GM21786 (cell line): ENCODE measurements at regions not wholly inside any gene's neighbourhood (a gene's known extent, or its start where the extent isn't known, plus 50 kb on each side); places are given as distances from the start of the nearest gene placed in this dataset.

Experiments
- ATAC-seq: cut with Tn5 transposase; IDR thresholded peaks from one replicate; pipeline ENCODE4 v1.9.1; 2021; ENCODE audit not compliant: unreplicated experiment

DNA sequence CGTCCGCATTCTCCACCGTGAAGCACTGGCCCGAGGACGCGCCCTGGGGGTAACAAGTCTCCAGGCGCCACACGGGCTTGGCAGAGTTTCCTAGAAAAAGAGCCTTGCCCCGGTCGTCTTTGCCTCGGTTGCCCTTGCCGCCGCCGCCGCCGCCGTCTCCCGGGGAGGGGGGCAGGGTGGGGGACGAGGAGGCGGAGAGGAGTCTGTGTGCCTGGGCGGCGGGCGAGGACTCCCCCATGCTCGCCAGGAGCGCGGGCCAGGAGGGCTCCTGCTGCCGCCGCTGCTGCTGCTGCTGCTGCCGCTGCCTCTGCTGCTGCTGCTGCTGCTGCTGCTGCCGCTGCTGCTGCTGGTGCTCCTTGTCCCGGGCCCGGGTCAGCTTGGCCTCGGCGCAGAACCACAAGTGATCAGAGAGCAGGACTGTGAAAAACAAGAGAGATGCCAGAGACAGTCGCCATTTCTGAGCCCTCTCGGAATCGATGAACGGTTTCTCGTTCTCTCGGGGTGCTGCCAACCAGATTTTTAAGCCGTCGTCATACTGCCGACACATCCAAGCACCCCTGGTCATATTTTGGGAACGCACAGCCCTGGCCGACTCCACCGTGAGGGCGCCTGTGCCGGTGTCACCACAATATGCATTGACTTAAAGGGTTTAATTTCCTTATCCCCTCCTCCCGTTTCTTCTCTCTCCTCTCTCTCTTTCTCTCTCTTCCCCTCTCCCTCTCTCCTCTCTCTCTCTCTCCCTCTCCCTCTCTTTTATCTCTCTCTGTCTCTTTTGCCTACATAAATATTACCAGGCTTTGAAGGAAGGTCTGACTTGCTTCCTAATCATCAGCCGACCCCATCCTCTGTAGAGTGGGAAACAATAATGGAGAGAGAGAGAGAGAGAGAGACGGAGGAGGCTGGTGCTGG is 349.1 kb downstream of the LIG4 start:
- no peak for ATAC-seq

DNA sequence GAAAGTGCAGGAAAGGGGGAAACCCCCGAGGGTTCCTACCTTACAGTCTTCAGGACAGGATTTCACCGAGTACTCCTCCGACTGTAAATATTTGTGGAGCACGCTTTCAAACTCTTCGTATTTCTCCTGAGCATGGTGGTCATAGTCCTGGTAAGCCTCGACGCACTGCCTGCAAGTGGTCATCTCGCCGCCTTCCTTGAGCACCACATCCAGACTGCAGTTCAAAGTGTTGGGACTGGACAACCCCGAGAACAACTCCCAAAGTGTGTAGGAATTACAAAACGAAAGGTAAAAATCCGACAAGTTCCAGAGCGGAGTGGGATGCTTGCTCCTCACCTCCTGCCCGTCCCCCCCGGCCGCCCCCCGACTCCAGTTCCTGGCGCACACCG is 349.7 kb downstream of the LIG4 start:
- no peak for ATAC-seq

DNA sequence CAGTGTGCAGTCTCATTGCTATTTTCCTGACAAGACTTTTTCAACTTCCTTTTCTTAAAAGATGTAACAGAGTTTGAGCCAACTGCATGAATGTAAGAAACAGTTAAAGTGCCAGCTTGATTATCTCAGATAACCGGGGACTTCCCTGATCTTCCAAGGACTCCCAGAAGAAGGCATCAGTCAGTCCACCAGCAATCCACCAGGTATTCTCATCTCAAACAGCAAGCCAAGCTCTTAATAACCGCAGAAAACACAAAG is 350.1 kb downstream of the LIG4 start:
- no peak for ATAC-seq

- no peak for ATAC-seq
Observed at GRCh38 chr13:107864543-107865317, 350.6 kb downstream of the LIG4 start.

DNA sequence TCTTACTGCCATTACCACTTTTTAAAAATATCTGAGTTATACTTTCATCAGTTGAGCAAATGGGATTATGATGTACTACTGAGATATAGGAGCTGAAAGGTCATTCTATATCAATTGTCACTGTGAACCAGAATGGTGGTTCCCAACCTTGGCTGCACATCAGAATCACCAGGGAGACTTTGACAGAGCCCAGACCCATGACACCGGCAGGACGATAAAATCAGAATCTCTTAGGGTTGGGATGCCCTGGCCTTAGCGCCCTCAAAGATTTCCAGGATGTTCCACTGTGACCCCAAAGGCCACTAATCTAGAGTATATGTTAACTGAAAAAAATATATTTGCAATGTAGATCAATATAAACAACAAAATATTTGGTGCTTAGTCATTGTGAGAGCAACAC is 355.1 kb downstream of the LIG4 start:
- ATAC-seq, result no peak

- ATAC-seq, result no peak
Observed at GRCh38 chr13:107854880-107855279, 360.5 kb downstream of the LIG4 start.

- no peak for ATAC-seq
Observed at GRCh38 chr13:107852072-107852471, 363.3 kb downstream of the LIG4 start.

DNA sequence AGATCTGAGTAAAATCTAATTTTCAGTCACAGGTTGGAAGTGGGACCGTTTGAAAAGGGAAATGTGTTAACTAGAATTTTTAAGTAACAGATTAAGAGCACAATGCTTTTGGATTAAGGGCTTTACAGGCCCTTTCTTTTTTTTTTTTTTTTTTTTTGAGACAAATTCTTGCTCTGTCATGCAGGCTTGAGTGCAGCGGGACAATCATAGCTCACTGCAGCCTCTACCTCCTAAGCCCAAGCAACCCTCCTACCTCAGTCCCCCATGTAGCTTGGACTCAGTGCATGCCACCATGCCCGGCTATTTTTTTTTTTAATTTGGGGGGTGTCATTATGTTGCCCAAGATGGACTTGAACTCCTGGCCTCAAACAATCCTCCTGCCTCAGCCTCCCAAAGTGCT is 363.7 kb downstream of the LIG4 start:
- ATAC-seq, result no peak

DNA sequence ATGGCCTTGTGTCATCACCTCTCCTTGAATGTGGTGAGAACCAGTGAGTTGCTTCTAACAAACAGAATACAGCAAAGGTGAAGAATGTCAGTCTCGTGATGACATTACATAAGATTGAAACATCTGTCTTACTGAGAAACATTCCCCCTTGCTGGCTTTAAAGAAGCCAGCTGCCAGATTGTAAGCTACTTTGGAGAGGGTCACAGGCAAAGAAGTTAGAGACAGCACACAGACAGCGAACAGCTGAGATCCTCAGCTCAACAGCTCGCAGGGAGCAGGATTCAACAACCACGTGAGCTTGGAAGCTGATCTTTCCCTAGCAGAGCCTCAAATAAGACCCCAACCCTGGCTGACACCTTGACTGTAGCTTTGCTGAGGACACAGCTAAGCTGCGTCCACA is 367.9 kb downstream of the LIG4 start:
- ATAC-seq, result no peak

DNA sequence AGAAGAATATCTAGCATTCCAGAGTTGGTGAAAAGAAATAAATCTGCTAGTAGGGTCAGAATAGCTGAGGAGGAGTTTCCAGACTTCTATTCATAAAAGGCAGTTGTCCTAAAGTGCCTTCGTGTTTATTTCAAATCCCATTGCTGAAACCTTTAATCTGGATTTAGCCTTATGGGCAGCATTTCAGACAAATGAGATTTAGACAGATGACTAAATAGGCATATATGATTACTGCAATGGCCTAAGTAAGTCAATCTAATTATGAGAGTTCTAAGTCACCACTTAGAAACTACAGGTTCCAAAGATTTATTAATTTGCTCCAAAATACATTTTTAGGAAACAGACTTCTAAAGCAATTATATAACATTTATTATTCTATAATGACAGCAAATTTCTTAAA is 368.7 kb downstream of the LIG4 start:
- no peak for ATAC-seq

GRCh38 chr13:107845911-107846310 is 369.4 kb downstream of the LIG4 start:
- ATAC-seq, result no peak

GRCh38 chr13:107843681-107844080 is 371.7 kb downstream of the LIG4 start:
- no peak for ATAC-seq

GRCh38 chr13:107843281-107843680 is 372.1 kb downstream of the LIG4 start:
- ATAC-seq, result no peak

DNA sequence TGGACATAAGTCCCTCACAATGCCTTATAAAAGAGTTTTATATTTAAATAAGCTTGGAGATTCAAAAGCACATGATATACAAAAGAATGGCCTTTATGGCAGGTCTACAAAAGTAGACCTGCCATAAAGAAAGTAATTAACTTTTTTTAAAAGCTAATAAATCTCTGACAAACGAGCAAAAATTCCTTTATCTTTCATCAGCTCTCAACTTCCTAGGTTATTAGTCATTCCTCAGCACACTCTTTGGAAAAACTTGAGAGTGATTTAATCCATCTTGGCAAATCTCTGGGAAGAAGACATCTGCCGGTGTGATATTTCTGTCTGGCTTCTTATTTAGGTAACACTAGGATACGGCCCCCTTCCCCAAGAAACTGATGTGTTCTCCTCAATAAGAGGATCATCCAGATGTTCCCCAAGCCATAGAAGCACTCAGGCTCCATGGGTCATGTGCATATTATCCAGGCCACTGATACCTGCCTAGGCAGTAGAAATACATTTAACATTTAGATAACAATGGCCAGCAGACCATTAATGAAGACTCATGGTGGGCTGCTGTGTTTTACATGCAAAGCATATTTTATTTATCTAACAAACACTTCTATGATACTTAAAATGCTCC is 372.7 kb downstream of the LIG4 start:
- no peak for ATAC-seq

DNA sequence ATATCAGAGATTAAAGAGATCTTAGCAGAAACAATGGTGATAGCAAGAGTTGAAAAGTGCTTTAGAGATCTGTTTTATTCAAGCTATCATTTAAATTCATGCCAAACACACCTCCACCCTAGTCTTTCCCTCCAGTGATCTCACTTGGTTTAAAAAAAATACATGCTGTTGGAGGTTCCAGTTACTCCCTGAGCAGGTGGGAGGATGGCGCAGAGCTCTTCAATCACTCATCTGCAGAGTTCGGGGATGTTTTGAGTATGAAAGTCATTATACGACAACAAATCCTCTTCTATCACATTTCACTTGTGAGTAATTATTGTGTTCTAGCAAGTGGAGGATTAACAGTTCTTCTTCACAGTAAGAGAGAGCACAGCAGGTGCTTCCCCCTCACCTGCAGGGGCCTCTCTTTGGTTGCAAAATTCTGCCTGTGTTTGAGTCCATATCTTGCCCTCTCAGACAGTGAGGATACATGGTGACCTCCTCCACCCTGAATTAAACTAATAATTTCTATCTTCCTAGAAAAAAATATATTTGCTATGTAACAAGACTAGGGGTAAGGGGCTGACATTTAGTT is 376.7 kb downstream of the LIG4 start:
- no peak for ATAC-seq

- ATAC-seq, result no peak
Observed at GRCh38 chr13:107836685-107837084, 378.7 kb downstream of the LIG4 start.

DNA sequence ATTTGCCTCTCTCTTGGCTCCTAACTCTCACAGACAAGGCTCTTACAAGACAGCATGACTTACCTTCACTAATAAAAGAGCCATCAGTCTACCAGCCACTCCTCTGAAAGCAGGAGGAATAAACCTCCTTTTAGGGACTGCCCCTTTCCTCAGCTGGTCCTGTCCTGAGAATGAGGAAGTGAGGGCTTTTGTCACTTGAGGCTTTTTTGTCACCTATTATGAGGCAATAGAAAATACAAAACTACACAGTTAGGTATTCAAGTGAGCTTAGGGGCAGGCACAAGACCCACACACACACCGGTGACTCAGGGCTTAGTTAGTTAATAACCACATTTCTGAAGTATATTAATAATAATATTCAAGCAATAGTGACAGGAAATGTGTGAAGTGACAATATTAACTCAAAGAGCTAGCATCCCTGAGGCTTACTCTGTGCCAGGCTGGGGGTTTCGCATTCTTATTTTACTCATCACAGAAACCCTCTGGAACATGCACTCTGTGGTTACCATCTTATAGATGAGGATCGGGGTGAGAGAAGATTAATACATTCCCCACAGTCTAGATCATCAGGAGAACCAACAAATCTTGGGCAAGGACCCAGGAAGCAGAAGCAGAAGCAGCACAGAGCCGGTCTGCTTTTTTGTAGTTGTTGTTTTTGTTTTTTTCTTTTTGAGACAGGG is 379.9 kb downstream of the LIG4 start:
- ATAC-seq, result peak; percentile 84

- ATAC-seq, result no peak
Observed at GRCh38 chr13:107834717-107835116, 380.6 kb downstream of the LIG4 start.

GRCh38 chr13:107834281-107834680 is 381.1 kb downstream of the LIG4 start:
- ATAC-seq, result no peak

- no peak for ATAC-seq
Observed at GRCh38 chr13:107832500-107833100, 382.7 kb downstream of the LIG4 start.

DNA sequence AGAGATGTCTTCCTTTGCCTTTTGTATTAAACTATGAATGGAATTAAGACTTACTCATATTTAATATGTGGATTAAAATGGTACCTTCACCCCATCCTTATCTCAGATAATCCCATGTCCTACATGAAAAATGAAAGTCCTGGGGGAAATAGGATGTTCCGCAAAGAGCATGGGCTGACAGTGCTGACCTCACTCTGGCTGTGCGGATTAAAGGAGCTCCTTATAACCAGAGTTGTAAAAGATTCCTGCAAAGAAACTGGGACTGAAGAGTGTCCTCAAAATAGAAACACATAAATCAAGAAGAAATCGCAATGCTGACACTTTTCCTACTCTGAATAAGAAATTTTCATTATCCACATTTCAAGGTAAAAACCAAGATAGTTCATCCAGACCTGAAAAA is 384.5 kb downstream of the LIG4 start:
- ATAC-seq, result no peak
